Mesendoderm (in vitro differentiated cells): ENCODE measurements at regions not wholly inside any gene's neighbourhood (a gene's known extent, or its start where the extent isn't known, plus 50 kb on each side); places are given as distances from the start of the nearest gene placed in this dataset.
A peak's percentile ranks its signal among the peaks of the same experiment; 100 is the strongest.

Source experiments
- DNase-seq: peaks from one replicate; pipeline ENCODE4 v3.0.0; 2013
- H2AK5ac ChIP-seq: 2 replicates; pipeline ENCODE4 v1.6.1; 2013; ENCODE audit warnings: low read length, inconsistent platforms
- H2BK120ac ChIP-seq: 2 replicates; pipeline ENCODE4 v1.6.1; 2013; ENCODE audit warnings: low read depth, mild to moderate bottlenecking, low read length, moderate library complexity, mixed read lengths
- H2BK15ac ChIP-seq: replicated peaks from 2 replicates; pipeline ENCODE4 v1.6.1; 2013; ENCODE audit warnings: low read depth, mild to moderate bottlenecking, moderate library complexity
- H2BK5ac ChIP-seq: 2 replicates; pipeline ENCODE4 v1.6.1; 2013; ENCODE audit warnings: low read length, inconsistent platforms
- H3K18ac ChIP-seq: 2 replicates; pipeline ENCODE4 v1.6.1; 2013; ENCODE audit warnings: mild to moderate bottlenecking, low read length, mixed read lengths
- H3K23ac ChIP-seq: one replicate; pipeline ENCODE4 v1.6.1; 2013; ENCODE audit warnings: low read length
- H3K27ac ChIP-seq: 2 replicates; pipeline ENCODE4 v1.5.1; 2013; ENCODE audit warnings: low read depth, mild to moderate bottlenecking, inconsistent platforms, low read length, moderate library complexity
- H3K27me3 ChIP-seq: 2 replicates; pipeline ENCODE4 v1.6.1; 2013; ENCODE audit warnings: low read length, control low read depth, mild to moderate bottlenecking, inconsistent platforms; ENCODE audit not compliant: insufficient read depth, poor library complexity
- H3K36me3 ChIP-seq: 2 replicates; pipeline ENCODE4 v1.6.1; 2013; ENCODE audit warnings: low read length, inconsistent platforms; ENCODE audit not compliant: control insufficient read depth, insufficient read depth
- H3K4ac ChIP-seq: one replicate; pipeline ENCODE4 v1.6.1; 2013; ENCODE audit warnings: low read depth, mild to moderate bottlenecking, low read length, moderate library complexity
- H3K4me1 ChIP-seq: 2 replicates; pipeline ENCODE4 v1.6.1; 2013; ENCODE audit warnings: low read depth, low read length, inconsistent platforms; ENCODE audit not compliant: control insufficient read depth
- H3K4me2 ChIP-seq: 2 replicates; pipeline ENCODE4 v1.6.1; 2013; ENCODE audit warnings: low read length
- H3K4me3 ChIP-seq: 2 replicates; pipeline ENCODE4 v1.5.1; 2013; ENCODE audit warnings: mild to moderate bottlenecking, low read length
- H3K56ac ChIP-seq: one replicate; pipeline ENCODE4 v1.6.1; 2013; ENCODE audit warnings: low read length
- H3K79me1 ChIP-seq: 2 replicates; pipeline ENCODE4 v1.6.1; 2013; ENCODE audit warnings: low read length, inconsistent platforms
- H3K79me2 ChIP-seq: 2 replicates; pipeline ENCODE4 v1.6.1; 2013; ENCODE audit warnings: mild to moderate bottlenecking, low read length; ENCODE audit not compliant: control insufficient read depth, insufficient read depth
- H3K9ac ChIP-seq: 2 replicates; pipeline ENCODE4 v1.6.1; 2013; ENCODE audit warnings: low read length, inconsistent platforms
- H4K5ac ChIP-seq: one replicate; pipeline ENCODE4 v1.6.1; 2013; ENCODE audit warnings: low read length
- H4K8ac ChIP-seq: one replicate; pipeline ENCODE4 v1.6.1; 2013; ENCODE audit warnings: low read depth, mild to moderate bottlenecking, control low read depth, low read length, moderate library complexity
- WGBS: extraction: QIAGEN DNeasy Blood & Tissue Kit; methylation state at CpG from one replicate; pipeline ENCODE4 v1.1.7; 2013; ENCODE audit warnings: low lambda C conversion rate, missing lambda C conversion rate; ENCODE audit not compliant: insufficient coverage; ENCODE audit errors: extremely low coverage; 5-methylcytosine and 5-hydroxymethylcytosine counted together

GRCh38 chr13:40105231-40105630, 449.8 kb downstream of the COG6 start:
- Histone ChIP-seq H4K5ac (no peak overlapping the region), H3K36me3 (no peaks in the 10 kb centered on the region), H3K4me3 (no peak overlapping the region), H2BK15ac (no peak overlapping the region), H3K79me1 (no peaks in the 10 kb centered on the region), H3K27me3 (no peaks in the 10 kb centered on the region), H2BK120ac (no peak overlapping the region), H3K4me1 (no peaks in the 10 kb centered on the region), H3K79me2 (no peaks in the 10 kb centered on the region), H2BK5ac (no peak overlapping the region), H3K4ac (no peak overlapping the region), H4K8ac (no peak overlapping the region), H2AK5ac (no peak overlapping the region), H3K23ac (no peak overlapping the region), H3K27ac (no peak overlapping the region), H3K4me2 (no peak overlapping the region), H3K18ac (no peak overlapping the region), H3K9ac (no peak overlapping the region), H3K56ac (no peak overlapping the region)
- no peak for DNase-seq
- no CpG with 5 or more reads among the region's 5 CpGs for WGBS

- H3K4me2 ChIP-seq: no peak overlapping the region
- no peak overlapping the region for H2BK15ac ChIP-seq
- WGBS: no CpG with 5 or more reads among the region's 4 CpGs
- no peak overlapping the region for H2BK5ac ChIP-seq
- no peak overlapping the region for H2BK120ac ChIP-seq
- no peak for DNase-seq
- H3K36me3 ChIP-seq: no peaks in the 10 kb centered on the region
- H3K27ac ChIP-seq: no peak overlapping the region
- no peaks in the 10 kb centered on the region for H3K27me3 ChIP-seq
- no peak overlapping the region for H3K56ac ChIP-seq
- no peaks in the 10 kb centered on the region for H3K79me2 ChIP-seq
- no peak overlapping the region for H3K23ac ChIP-seq
- H3K9ac ChIP-seq: no peak overlapping the region
- no peak overlapping the region for H2AK5ac ChIP-seq
- no peak overlapping the region for H3K4ac ChIP-seq
- no peak overlapping the region for H4K5ac ChIP-seq
- H4K8ac ChIP-seq: no peak overlapping the region
- no peak overlapping the region for H3K18ac ChIP-seq
- H3K4me1 ChIP-seq: no peaks in the 10 kb centered on the region
- no peak overlapping the region for H3K4me3 ChIP-seq
- H3K79me1 ChIP-seq: no peaks in the 10 kb centered on the region
Measured at GRCh38 chr13:40109351-40109844, 453.9 kb downstream of the COG6 start.

GRCh38 chr13:40113643-40114304, 458.3 kb downstream of the COG6 start:
- Histone ChIP-seq H3K27me3 (no peaks in the 10 kb centered on the region), H3K4me3 (no peak overlapping the region), H3K56ac (no peak overlapping the region), H3K79me1 (no peaks in the 10 kb centered on the region), H3K9ac (no peak overlapping the region), H2BK120ac (no peak overlapping the region), H3K18ac (no peak overlapping the region), H3K4me2 (no peak overlapping the region), H2BK15ac (no peak overlapping the region), H3K4ac (no peak overlapping the region), H3K36me3 (no peaks in the 10 kb centered on the region), H3K4me1 (peaks cover 8% of the 10 kb centered on the region), H3K79me2 (no peaks in the 10 kb centered on the region), H3K27ac (no peak overlapping the region), H2AK5ac (no peak overlapping the region), H3K23ac (no peak overlapping the region), H4K8ac (no peak overlapping the region), H2BK5ac (no peak overlapping the region), H4K5ac (no peak overlapping the region)
- no CpG with 5 or more reads among the region's 8 CpGs for WGBS
- no peak for DNase-seq

- no peak for DNase-seq
- Histone ChIP-seq H2BK120ac (no peak overlapping the region), H3K79me1 (no peaks in the 10 kb centered on the region), H3K9ac (no peak overlapping the region), H3K27ac (no peak overlapping the region), H3K4me1 (peaks cover 8% of the 10 kb centered on the region), H4K8ac (no peak overlapping the region), H3K36me3 (no peaks in the 10 kb centered on the region), H3K56ac (no peak overlapping the region), H3K4ac (no peak overlapping the region), H3K79me2 (no peaks in the 10 kb centered on the region), H3K4me2 (no peak overlapping the region), H3K18ac (no peak overlapping the region), H2BK5ac (no peak overlapping the region), H4K5ac (no peak overlapping the region), H3K27me3 (no peaks in the 10 kb centered on the region), H3K4me3 (no peak overlapping the region), H2AK5ac (no peak overlapping the region), H3K23ac (no peak overlapping the region), H2BK15ac (peak overlapping the region; percentile 85)
- no CpG with 5 or more reads among the region's 6 CpGs for WGBS
Measured at GRCh38 chr13:40114305-40114896, 458.9 kb downstream of the COG6 start.

- Histone ChIP-seq H3K36me3 (no peaks in the 10 kb centered on the region), H2BK5ac (no peak overlapping the region), H3K4me1 (peaks cover 8% of the 10 kb centered on the region), H3K56ac (peak overlapping the region; percentile 2), H3K4me2 (no peak overlapping the region), H3K18ac (peak overlapping the region; percentile 80), H3K4ac (no peak overlapping the region), H2BK120ac (no peak overlapping the region), H3K27me3 (no peaks in the 10 kb centered on the region), H3K27ac (no peak overlapping the region), H4K8ac (peak overlapping the region; percentile 13), H3K4me3 (no peak overlapping the region), H4K5ac (no peak overlapping the region), H3K9ac (no peak overlapping the region), H3K79me1 (no peaks in the 10 kb centered on the region), H3K79me2 (no peaks in the 10 kb centered on the region), H3K23ac (no peak overlapping the region), H2AK5ac (no peak overlapping the region), H2BK15ac (no peak overlapping the region)
- no CpG with 5 or more reads among the region's 2 CpGs for WGBS
- DNase-seq: peak; percentile 26
Measured at GRCh38 chr13:40115426-40115825, 460.0 kb downstream of the COG6 start.
